GM12878 (cell line): ENCODE measurements at regions not wholly inside any gene's neighbourhood (a gene's known extent, or its start where the extent isn't known, plus 50 kb on each side); places are given as distances from the start of the nearest gene placed in this dataset.

Experiments used
- ATAC-seq: fragments of 200-7000 bp; cut with Tn5 transposase; 3 replicates; pipeline ENCODE4 v1.9.1; 2020; ENCODE audit warnings: mild to moderate bottlenecking, moderate library complexity
- BruUV-seq: library from RNA; stranded (reverse); fragments of 400-500 nt; replicated peaks from 2 replicates; lab custom pipeline; 2021; lab: Mats Ljungman, UMichigan
- CTCF ChIA-PET: fragments of 300-600 bp; sonication (Branson Sonifier 250); formaldehyde crosslinking; extraction: SDS; loops from one replicate; lab custom pipeline; 2021; ENCODE audit warnings: inconsistent platforms; lab: Yijun Ruan, JAX
- POLR2A ChIA-PET: fragments of 350-600 bp; formaldehyde crosslinking; extraction: SDS; loops from one replicate; lab custom pipeline; 2021; ENCODE audit warnings: inconsistent platforms; lab: Charles Lee
- RAD21 ChIA-PET: fragments of 300-600 bp; sonication (Branson Sonifier 250); formaldehyde crosslinking; loops from one replicate; lab custom pipeline; 2023; ENCODE audit warnings: antibody characterized with exemption; ENCODE audit not compliant: unreplicated experiment; lab: Charles Lee
- SMC1A ChIA-PET: fragments of 300-600 bp; sonication (Branson Sonifier 250); formaldehyde crosslinking; loops from one replicate; lab custom pipeline; 2023; ENCODE audit not compliant: unreplicated experiment, uncharacterized antibody; lab: Charles Lee
- DNase-seq: peaks from one replicate; pipeline ENCODE4 v3.0.0-alpha.2; 2011; ENCODE audit warnings: low read depth, low spot score
- FAIRE-seq: peaks from 3 replicates; lab custom pipeline; 2011; peaks lifted over from hg19 to GRCh38; lab: Jason Lieb, UNC
- H2AFZ ChIP-seq: 2 replicates; pipeline ENCODE4 v1.6.0; 2011; ENCODE audit warnings: low read depth, low read length, control low read depth; ENCODE audit not compliant: control insufficient read depth
- H3K27ac ChIP-seq: 2 replicates; pipeline ENCODE4 v1.5.1; 2011; ENCODE audit warnings: control low read depth; ENCODE audit not compliant: control insufficient read depth, insufficient read depth
- H3K27me3 ChIP-seq, 2 experiments: replicated peaks in 1 of 2; 2 replicates each; pipeline versions ENCODE4 v1.6.0 to v1.6.1; 2011; ENCODE audit warnings: low read length in 1 of 2; ENCODE audit not compliant: control insufficient read depth in 2 of 2, insufficient read depth in 2 of 2
- H3K36me3 ChIP-seq, 2 experiments: 2 replicates each; pipeline ENCODE4 v1.5.1; 2011; ENCODE audit warnings: low read length in 1 of 2; ENCODE audit not compliant: control insufficient read depth in 2 of 2, insufficient read depth in 2 of 2
- H3K4me1 ChIP-seq: 2 replicates; pipeline ENCODE4 v1.6.1; 2011; ENCODE audit warnings: mild to moderate bottlenecking, low read length, moderate library complexity, mixed read lengths; ENCODE audit not compliant: control insufficient read depth, insufficient read depth
- H3K4me2 ChIP-seq: 2 replicates; pipeline ENCODE4 v1.6.0; 2011; ENCODE audit warnings: control low read depth; ENCODE audit not compliant: control insufficient read depth, insufficient read depth
- H3K4me3 ChIP-seq: fragments of 200-600 bp; sonication (generic); 2 replicates; pipeline ENCODE4 v1.5.1; 2016
- H3K79me2 ChIP-seq: 2 replicates; pipeline ENCODE4 v1.6.0; 2011; ENCODE audit warnings: low read length; ENCODE audit not compliant: control insufficient read depth, insufficient read depth
- H3K9ac ChIP-seq: 2 replicates; pipeline ENCODE4 v1.8.0; 2011; ENCODE audit warnings: low read length, control low read depth, mixed read lengths; ENCODE audit not compliant: control insufficient read depth, insufficient read depth
- H3K9me3 ChIP-seq: replicated peaks from 3 replicates; pipeline ENCODE4 v1.5.1; 2011; ENCODE audit warnings: mild to moderate bottlenecking, low read length; ENCODE audit not compliant: control insufficient read depth, insufficient read depth
- H4K20me1 ChIP-seq: 2 replicates; pipeline ENCODE4 v1.6.0; 2011; ENCODE audit not compliant: control insufficient read depth, insufficient read depth
- DPF2 ChIP-seq: fragments of 450-650 bp; IDR thresholded peaks from 2 replicates; pipeline ENCODE4 v1.6.1; 2017; ENCODE audit warnings: mild to moderate bottlenecking
- ETV6 ChIP-seq, 2 experiments: fragments of 450-650 bp in 1 of 2; IDR thresholded peaks in 1 of 2; conservative IDR thresholded peaks in 1 of 2; 2 replicates each; pipeline ENCODE4 v1.6.1; 2014; ENCODE audit warnings: antibody characterized with exemption in 1 of 2, borderline replicate concordance in 1 of 2, low read depth in 1 of 2, mild to moderate bottlenecking in 1 of 2, moderate library complexity in 1 of 2
- REST ChIP-seq: IDR thresholded peaks from 2 replicates; pipeline ENCODE4 v1.6.1; 2012; ENCODE audit warnings: mild to moderate bottlenecking, low read depth, low read length
- SPI1 ChIP-seq: IDR thresholded peaks from 2 replicates; pipeline ENCODE4 v1.6.1; 2011; ENCODE audit warnings: low read depth, mild to moderate bottlenecking, low read length, moderate library complexity, borderline replicate concordance; ENCODE audit not compliant: insufficient read depth
- SUZ12 ChIP-seq: fragments of 200-600 bp; sonication (generic); IDR thresholded peaks from one replicate; pipeline ENCODE4 v1.6.1; 2018; ENCODE audit warnings: antibody characterized with exemption, mild to moderate bottlenecking; ENCODE audit not compliant: unreplicated experiment
- WGBS: methylation state at CpG from one replicate; pipeline ENCODE4 v1.1.6; 2016; ENCODE audit warnings: low lambda C conversion rate; ENCODE audit not compliant: insufficient replicate concordance, insufficient coverage; ENCODE audit errors: missing lambda C conversion rate; 5-methylcytosine and 5-hydroxymethylcytosine counted together
- in situ Hi-C: fragments of 300-500 bp; cut with MboI; formaldehyde crosslinking; loops from 9 replicates; pipeline ENCODE4 v1.14.3; 2018; ENCODE audit warnings: mixed read lengths
- intact Hi-C: fragments of 100-400 bp; cut with micrococcal nuclease; formaldehyde crosslinking; loops from one replicate; pipeline ENCODE4 v1.14.2; 2022; ENCODE audit not compliant: unreplicated experiment

- DNase-seq (no peak), ATAC-seq (0 out of 3 replicates have a peak, but pooled peaks have one; percentile 38), FAIRE-seq (no peak)
- WGBS = 14% methylated on average over 4 of the region's 4 CpGs
- in situ Hi-C loops (loop anchor here (25.0 kb wide), 1 partner anchor 1612 kb away; no protein-coding TSS in a partner anchor), intact Hi-C loops (no loop called here)
- ChIA-PET SMC1A (no interaction called here), CTCF (no interaction called here), RAD21 (no interaction called here)
- H3K4me2 ChIP-seq = no peak overlapping the region
- H3K9me3 ChIP-seq = no peaks in the 10 kb centered on the region
- no peaks in the 10 kb centered on the region for H3K79me2 ChIP-seq
- no TSS peak for BruUV-seq
- H2AFZ ChIP-seq = no peak overlapping the region
- no peak overlapping the region for H3K27ac ChIP-seq
- H3K4me3 ChIP-seq = no peak overlapping the region
- no peaks in the 10 kb centered on the region for H3K36me3 ChIP-seq
- no peaks in the 10 kb centered on the region for H3K27me3 ChIP-seq
- H4K20me1 ChIP-seq = no peaks in the 10 kb centered on the region
- H3K4me1 ChIP-seq = no peaks in the 10 kb centered on the region
- no peak for TF ChIP-seq DPF2
- peak; percentile 79 for TF ChIP-seq SPI1
- TF ChIP-seq ETV6 (conservative IDR thresholded peaks at IDR 0.05 in 1 of 2, IDR thresholded peaks at IDR 0.05 in 1 of 2; ENCODE audit: borderline replicate concordance in 1 of 2, low read depth in 1 of 2) = no peak
- no peak for TF ChIP-seq REST
- no peak for TF ChIP-seq SUZ12
- TF ChIP-seq, all 136 proteins: peak for 1
- POLR2A ChIA-PET = no interaction called here
- no peak overlapping the region for H3K9ac ChIP-seq
Observed at GRCh38 chr7:85573844-85574243, 387.0 kb upstream of the SEMA3D start.
